ENCODE measurements at regions not wholly inside any gene's neighbourhood (a gene's known extent, or its start where the extent isn't known, plus 50 kb on each side); places are given as distances from the start of the nearest gene placed in this dataset.

DNA sequence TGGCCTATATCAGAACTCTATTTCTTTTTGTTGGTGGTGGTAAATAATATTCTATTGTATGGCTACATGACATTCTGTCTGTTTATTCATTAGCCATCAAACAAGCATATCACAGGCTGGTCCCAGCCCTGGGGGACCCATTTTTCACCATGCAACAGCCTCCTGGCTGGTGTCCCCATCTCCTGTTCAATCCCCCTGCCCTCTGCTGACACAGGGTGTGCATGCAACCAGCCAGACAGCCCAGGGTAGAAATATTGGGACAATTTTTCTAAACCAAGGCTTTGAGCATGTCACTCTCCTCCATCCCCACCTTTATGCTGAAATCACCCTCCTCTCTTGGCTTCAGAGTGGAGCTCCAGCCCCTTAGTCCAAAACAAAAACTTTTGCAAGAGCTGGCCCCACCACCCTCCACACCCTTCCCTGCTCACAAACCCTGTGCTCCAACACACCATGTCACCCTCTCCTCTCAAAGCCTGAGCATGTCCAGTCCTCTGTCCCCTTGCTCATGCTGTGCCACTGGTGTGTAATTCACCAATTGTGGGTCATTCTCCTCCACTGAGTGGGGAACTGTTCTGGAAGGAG, 153.0 kb upstream of the UQCRFS1 start:
- ATAC-seq, result no peak
- TF ChIP-seq POLR2A (IDR thresholded peaks at IDR 0.05), result no peak
- TF ChIP-seq, protein P1, sequence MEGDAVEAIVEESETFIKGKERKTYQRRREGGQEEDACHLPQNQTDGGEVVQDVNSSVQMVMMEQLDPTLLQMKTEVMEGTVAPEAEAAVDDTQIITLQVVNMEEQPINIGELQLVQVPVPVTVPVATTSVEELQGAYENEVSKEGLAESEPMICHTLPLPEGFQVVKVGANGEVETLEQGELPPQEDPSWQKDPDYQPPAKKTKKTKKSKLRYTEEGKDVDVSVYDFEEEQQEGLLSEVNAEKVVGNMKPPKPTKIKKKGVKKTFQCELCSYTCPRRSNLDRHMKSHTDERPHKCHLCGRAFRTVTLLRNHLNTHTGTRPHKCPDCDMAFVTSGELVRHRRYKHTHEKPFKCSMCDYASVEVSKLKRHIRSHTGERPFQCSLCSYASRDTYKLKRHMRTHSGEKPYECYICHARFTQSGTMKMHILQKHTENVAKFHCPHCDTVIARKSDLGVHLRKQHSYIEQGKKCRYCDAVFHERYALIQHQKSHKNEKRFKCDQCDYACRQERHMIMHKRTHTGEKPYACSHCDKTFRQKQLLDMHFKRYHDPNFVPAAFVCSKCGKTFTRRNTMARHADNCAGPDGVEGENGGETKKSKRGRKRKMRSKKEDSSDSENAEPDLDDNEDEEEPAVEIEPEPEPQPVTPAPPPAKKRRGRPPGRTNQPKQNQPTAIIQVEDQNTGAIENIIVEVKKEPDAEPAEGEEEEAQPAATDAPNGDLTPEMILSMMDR (IDR thresholded peaks at IDR 0.05 in 4 of 5, conservative IDR thresholded peaks at IDR 0.05 in 1 of 5), result no peak
- no peaks in the 10 kb centered on the region for H3K36me3 ChIP-seq
- H3K27ac ChIP-seq, result no peak overlapping the region
- H3K9me3 ChIP-seq, result no peaks in the 10 kb centered on the region
- peaks cover 0 to 7% (median 3%) of the 10 kb centered on the region in 3 donors for H3K27me3 ChIP-seq
- no peaks in the 10 kb centered on the region for H3K4me1 ChIP-seq
- no peak overlapping the region for H3K4me3 ChIP-seq
- in situ Hi-C loops (cut with MboI; ENCODE audit: low sequenced_read_pairs in 4 of 4), result no loop called here
- DNase-seq, result no peak
- intact Hi-C loops (cut with DNase I; ENCODE audit: low total_unique reads), result no loop called here

DNA sequence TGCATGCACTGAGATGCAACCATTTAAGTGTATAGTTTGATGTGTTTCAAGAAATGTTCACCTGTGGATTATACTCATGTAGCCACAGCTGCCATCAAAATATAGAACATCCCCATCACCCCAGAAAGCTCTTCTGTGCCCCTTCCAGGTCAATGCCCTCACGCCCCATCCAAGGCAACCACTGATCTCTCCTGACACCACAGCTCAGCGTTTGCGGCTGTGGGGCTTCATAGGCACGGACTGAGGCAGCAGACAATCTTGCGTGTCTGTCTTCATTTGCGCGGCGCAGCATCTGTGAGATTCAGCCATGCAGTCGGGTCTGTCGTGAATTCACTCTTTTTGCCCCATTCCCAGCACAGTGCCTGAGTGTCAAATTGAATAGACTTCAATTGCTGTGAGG, 153.8 kb upstream of the UQCRFS1 start:
- in situ Hi-C loops (cut with MboI; ENCODE audit: low sequenced_read_pairs in 4 of 4) (no loop called here), intact Hi-C loops (cut with DNase I; ENCODE audit: low total_unique reads) (no loop called here)
- DNase-seq (no peak), ATAC-seq (no peak)
- Histone ChIP-seq H3K27ac (no peak overlapping the region), H3K36me3 (no peaks in the 10 kb centered on the region), H3K4me1 (no peaks in the 10 kb centered on the region), H3K27me3 (peaks cover 0 to 6% (median 3%) of the 10 kb centered on the region in 3 donors), H3K4me3 (no peak overlapping the region), H3K9me3 (no peaks in the 10 kb centered on the region)
- TF ChIP-seq, protein P1 (IDR thresholded peaks at IDR 0.05 in 4 of 5, conservative IDR thresholded peaks at IDR 0.05 in 1 of 5), result no peak
- no peak for TF ChIP-seq POLR2A (IDR thresholded peaks at IDR 0.05)

DNA sequence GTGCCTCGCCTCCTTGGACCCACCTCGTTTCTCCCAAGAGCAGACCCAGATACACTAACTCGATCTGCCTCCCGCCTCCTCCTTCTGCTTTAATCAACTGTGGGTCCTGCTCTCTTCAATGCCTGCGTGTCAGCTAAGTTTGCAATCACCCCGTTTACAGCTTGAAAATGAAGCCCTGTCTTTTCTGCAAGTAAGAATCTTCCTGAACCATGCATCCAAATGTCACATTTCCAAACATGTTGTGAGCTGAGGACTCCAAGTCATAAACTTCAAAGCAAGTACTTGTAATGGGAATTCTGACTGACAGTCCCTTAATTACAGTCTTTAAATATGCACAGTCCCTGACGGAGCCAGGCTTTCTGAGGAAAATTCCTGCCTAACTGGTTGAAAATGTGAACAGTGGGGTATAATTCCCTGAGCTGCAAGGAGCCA, 154.9 kb upstream of the UQCRFS1 start:
- no peaks in the 10 kb centered on the region for H3K9me3 ChIP-seq
- intact Hi-C loops (cut with DNase I; ENCODE audit: low total_unique reads), result no loop called here
- DNase-seq, result no peak
- TF ChIP-seq, protein P1 (IDR thresholded peaks at IDR 0.05 in 4 of 5, conservative IDR thresholded peaks at IDR 0.05 in 1 of 5), result no peak
- no peak for TF ChIP-seq POLR2A (IDR thresholded peaks at IDR 0.05)
- H3K4me3 ChIP-seq, result no peak overlapping the region
- in situ Hi-C loops (cut with MboI; ENCODE audit: low sequenced_read_pairs in 4 of 4), result no loop called here
- H3K27me3 ChIP-seq, result peaks cover 0 to 3% (median 3%) of the 10 kb centered on the region in 3 donors
- ATAC-seq, result no peak
- no peaks in the 10 kb centered on the region for H3K4me1 ChIP-seq
- no peak overlapping the region for H3K27ac ChIP-seq
- no peaks in the 10 kb centered on the region for H3K36me3 ChIP-seq

DNA sequence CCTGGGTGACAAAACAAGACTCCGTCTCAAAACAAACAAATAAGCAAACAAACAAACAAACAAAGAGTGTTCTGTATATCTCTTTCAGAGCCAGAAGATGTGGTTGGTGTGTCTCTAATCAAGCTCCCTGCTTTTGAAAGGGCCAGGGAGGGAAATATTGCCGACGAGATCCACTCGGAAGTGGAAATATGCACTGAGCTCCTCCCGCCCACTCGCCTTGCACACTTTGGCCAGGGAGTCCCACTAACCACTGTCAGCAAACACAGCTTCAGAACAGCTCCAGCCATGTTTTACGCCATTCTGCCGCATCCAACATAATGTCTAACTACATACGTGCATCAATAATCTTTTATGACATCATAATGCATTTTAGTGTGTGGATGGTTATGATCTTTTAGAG, 155.5 kb upstream of the VSTM2B start:
- H3K36me3 ChIP-seq, result no peaks in the 10 kb centered on the region
- TF ChIP-seq POLR2A (IDR thresholded peaks at IDR 0.05), result no peak
- TF ChIP-seq, protein P1 (IDR thresholded peaks at IDR 0.05 in 4 of 5, conservative IDR thresholded peaks at IDR 0.05 in 1 of 5), result no peak
- no peaks in the 10 kb centered on the region for H3K4me1 ChIP-seq
- intact Hi-C loops (cut with DNase I; ENCODE audit: low total_unique reads) (no loop called here), in situ Hi-C loops (cut with MboI; ENCODE audit: low sequenced_read_pairs in 4 of 4) (no loop called here)
- DNase-seq, result no peak
- no peak for ATAC-seq
- H3K27me3 ChIP-seq, result peaks cover 0 to 3% (median 0%) of the 10 kb centered on the region in 3 donors
- H3K4me3 ChIP-seq, result no peak overlapping the region
- H3K9me3 ChIP-seq, result no peaks in the 10 kb centered on the region
- H3K27ac ChIP-seq, result no peak overlapping the region

Data from gastrocnemius medialis (tissue), 4 donors.